Bronchial epithelial cell (primary cell): ENCODE measurements at regions not wholly inside any gene's neighbourhood (a gene's known extent, or its start where the extent isn't known, plus 50 kb on each side); places are given as distances from the start of the nearest gene placed in this dataset.

Experiments
- DNase-seq: peaks from one replicate; pipeline ENCODE4 v3.0.0-alpha.2; 2010; ENCODE audit warnings: low read depth
- FAIRE-seq: peaks from 2 replicates; lab custom pipeline; 2011; peaks lifted over from hg19 to GRCh38; lab: Jason Lieb, UNC
- H3K27me3 ChIP-seq: 2 replicates; pipeline ENCODE4 v1.5.1; 2011; ENCODE audit warnings: low read length; ENCODE audit not compliant: control insufficient read depth, insufficient read depth
- H3K36me3 ChIP-seq: 2 replicates; pipeline ENCODE4 v1.5.1; 2011; ENCODE audit warnings: low read length; ENCODE audit not compliant: control insufficient read depth, insufficient read depth
- H3K4me3 ChIP-seq: 2 replicates; pipeline ENCODE4 v1.5.1; 2011; ENCODE audit warnings: mild to moderate bottlenecking, low read depth, low read length, control low read depth
- CTCF ChIP-seq: IDR thresholded peaks from 2 replicates; pipeline ENCODE4 v1.5.1; 2011; ENCODE audit warnings: mild to moderate bottlenecking, moderate library complexity, low read length, control low read depth, inconsistent platforms; ENCODE audit not compliant: insufficient read depth, severe bottlenecking

DNA sequence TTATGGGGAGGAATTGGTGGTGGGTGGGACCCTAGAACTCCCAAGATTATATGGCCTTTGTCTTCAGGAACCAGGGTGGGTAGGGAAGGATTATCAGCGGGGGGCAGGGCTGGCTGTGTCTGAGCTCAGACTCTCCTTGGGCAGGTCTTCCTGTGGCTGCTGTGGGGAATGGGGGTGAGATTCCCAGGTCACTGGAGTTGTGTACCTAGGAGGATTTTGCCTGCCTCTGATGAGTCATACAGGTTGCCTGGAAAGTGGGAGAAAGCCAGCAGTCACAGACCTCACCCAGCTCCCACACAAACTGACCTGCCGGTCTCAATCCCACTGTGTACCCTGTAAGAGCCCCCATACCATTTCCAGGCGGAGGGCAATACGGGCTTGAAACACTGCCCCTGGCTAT is 209.9 kb upstream of the CNTN3 start:
- peak; percentile 36 for DNase-seq
- Histone ChIP-seq H3K4me3 (no peak overlapping the region), H3K27me3 (no peaks in the 10 kb centered on the region), H3K36me3 (no peaks in the 10 kb centered on the region)
- no peak for FAIRE-seq
- TF ChIP-seq CTCF, result no peak

- no peaks in the 10 kb centered on the region for H3K27me3 ChIP-seq
- FAIRE-seq (no peak), DNase-seq (no peak)
- no peaks in the 10 kb centered on the region for H3K36me3 ChIP-seq
- no peak overlapping the region for H3K4me3 ChIP-seq
- TF ChIP-seq CTCF, result no peak
Observed at GRCh38 chr3:74814181-74814580, 199.7 kb upstream of the CNTN3 start.

DNA sequence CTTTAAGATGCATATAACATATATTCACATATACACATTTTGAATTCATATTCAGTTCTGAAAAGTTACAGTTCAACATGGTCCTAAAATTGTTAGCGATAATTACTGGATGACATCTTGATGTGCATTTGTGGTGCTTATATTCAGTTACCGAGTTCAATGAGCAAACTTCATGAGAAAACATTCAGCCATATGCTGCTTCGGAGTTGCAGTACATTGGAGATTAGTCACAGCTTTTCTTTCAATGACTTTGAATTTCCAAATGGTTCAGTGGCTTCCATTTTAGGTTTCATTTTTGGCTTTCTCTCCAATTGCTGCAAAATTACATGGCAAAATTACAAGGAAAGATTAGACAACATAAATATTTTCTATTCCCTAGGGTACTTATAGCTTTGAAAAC is 198.3 kb upstream of the CNTN3 start:
- Histone ChIP-seq H3K4me3 (no peak overlapping the region), H3K27me3 (no peaks in the 10 kb centered on the region), H3K36me3 (no peaks in the 10 kb centered on the region)
- no peak for FAIRE-seq
- TF ChIP-seq CTCF, result no peak
- DNase-seq, result no peak

GRCh38 chr3:74808506-74809275 is 194.2 kb upstream of the CNTN3 start:
- Histone ChIP-seq H3K36me3 (no peaks in the 10 kb centered on the region), H3K27me3 (no peaks in the 10 kb centered on the region), H3K4me3 (no peak overlapping the region)
- no peak for TF ChIP-seq CTCF
- DNase-seq (peak; percentile 24), FAIRE-seq (no peak)

- Histone ChIP-seq H3K27me3 (no peaks in the 10 kb centered on the region), H3K4me3 (no peak overlapping the region), H3K36me3 (no peaks in the 10 kb centered on the region)
- TF ChIP-seq CTCF, result no peak
- no peak for DNase-seq
- no peak for FAIRE-seq
Observed at GRCh38 chr3:74801924-74802323, 187.5 kb upstream of the CNTN3 start.

- H3K4me3 ChIP-seq, result no peak overlapping the region
- no peak for TF ChIP-seq CTCF
- H3K36me3 ChIP-seq, result no peaks in the 10 kb centered on the region
- DNase-seq (peak; percentile 95), FAIRE-seq (peak; percentile 83)
- no peaks in the 10 kb centered on the region for H3K27me3 ChIP-seq
Observed at GRCh38 chr3:74789111-74789510, 174.7 kb upstream of the CNTN3 start.
